Nephron progenitor cell (in vitro differentiated cells): ENCODE measurements at regions not wholly inside any gene's neighbourhood (a gene's known extent, or its start where the extent isn't known, plus 50 kb on each side); places are given as distances from the start of the nearest gene placed in this dataset.

Experiments
- DNase-seq: peaks from one replicate; pipeline ENCODE4 v3.0.0; 2021
- H3K27ac Mint-ChIP-seq: 2 replicates; pipeline ENCODE4 v1.8.0; 2021; ENCODE audit warnings: mild to moderate bottlenecking, moderate library complexity, mixed read lengths
- H3K27me3 Mint-ChIP-seq: 2 replicates; pipeline ENCODE4 v1.8.0; 2021; ENCODE audit warnings: mild to moderate bottlenecking, low read depth, mixed read lengths; ENCODE audit not compliant: poor library complexity
- H3K36me3 Mint-ChIP-seq: 2 replicates; pipeline ENCODE4 v1.8.0; 2021; ENCODE audit warnings: low read depth, mixed read lengths
- H3K4me1 Mint-ChIP-seq: 2 replicates; pipeline ENCODE4 v1.8.0; 2021; ENCODE audit warnings: mixed read lengths
- H3K4me3 Mint-ChIP-seq: 2 replicates; pipeline ENCODE4 v1.8.0; 2021; ENCODE audit warnings: mild to moderate bottlenecking, moderate library complexity, mixed read lengths
- H3K9me3 Mint-ChIP-seq: 2 replicates; pipeline ENCODE4 v1.8.0; 2021; ENCODE audit warnings: mild to moderate bottlenecking, moderate library complexity, mixed read lengths
- TF ChIP-seq, protein P1 (sequence below): fragments of 200-600 bp; sonication (generic); IDR thresholded peaks from 2 replicates; pipeline ENCODE4 v1.5.0; 2021; ENCODE audit warnings: antibody characterized with exemption

GRCh38 chr3:81303321-81303720, 458.1 kb downstream of the GBE1 start:
- Mint-ChIP-seq H3K4me3 (no peak overlapping the region), H3K4me1 (peaks cover 47% of the 10 kb centered on the region), H3K9me3 (no peaks in the 10 kb centered on the region), H3K36me3 (no peaks in the 10 kb centered on the region), H3K27ac (no peak overlapping the region), H3K27me3 (no peaks in the 10 kb centered on the region)
- TF ChIP-seq, protein P1, sequence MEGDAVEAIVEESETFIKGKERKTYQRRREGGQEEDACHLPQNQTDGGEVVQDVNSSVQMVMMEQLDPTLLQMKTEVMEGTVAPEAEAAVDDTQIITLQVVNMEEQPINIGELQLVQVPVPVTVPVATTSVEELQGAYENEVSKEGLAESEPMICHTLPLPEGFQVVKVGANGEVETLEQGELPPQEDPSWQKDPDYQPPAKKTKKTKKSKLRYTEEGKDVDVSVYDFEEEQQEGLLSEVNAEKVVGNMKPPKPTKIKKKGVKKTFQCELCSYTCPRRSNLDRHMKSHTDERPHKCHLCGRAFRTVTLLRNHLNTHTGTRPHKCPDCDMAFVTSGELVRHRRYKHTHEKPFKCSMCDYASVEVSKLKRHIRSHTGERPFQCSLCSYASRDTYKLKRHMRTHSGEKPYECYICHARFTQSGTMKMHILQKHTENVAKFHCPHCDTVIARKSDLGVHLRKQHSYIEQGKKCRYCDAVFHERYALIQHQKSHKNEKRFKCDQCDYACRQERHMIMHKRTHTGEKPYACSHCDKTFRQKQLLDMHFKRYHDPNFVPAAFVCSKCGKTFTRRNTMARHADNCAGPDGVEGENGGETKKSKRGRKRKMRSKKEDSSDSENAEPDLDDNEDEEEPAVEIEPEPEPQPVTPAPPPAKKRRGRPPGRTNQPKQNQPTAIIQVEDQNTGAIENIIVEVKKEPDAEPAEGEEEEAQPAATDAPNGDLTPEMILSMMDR, result no peak
- no peak for DNase-seq

- H3K27ac Mint-ChIP-seq, result no peak overlapping the region
- H3K27me3 Mint-ChIP-seq, result no peaks in the 10 kb centered on the region
- TF ChIP-seq, protein P1, result peak; percentile 62
- H3K4me1 Mint-ChIP-seq, result peaks cover 47% of the 10 kb centered on the region
- H3K9me3 Mint-ChIP-seq, result no peaks in the 10 kb centered on the region
- no peak overlapping the region for H3K4me3 Mint-ChIP-seq
- no peaks in the 10 kb centered on the region for H3K36me3 Mint-ChIP-seq
- peak; percentile 49 for DNase-seq
Measured at GRCh38 chr3:81302045-81302444, 459.4 kb downstream of the GBE1 start.

DNA sequence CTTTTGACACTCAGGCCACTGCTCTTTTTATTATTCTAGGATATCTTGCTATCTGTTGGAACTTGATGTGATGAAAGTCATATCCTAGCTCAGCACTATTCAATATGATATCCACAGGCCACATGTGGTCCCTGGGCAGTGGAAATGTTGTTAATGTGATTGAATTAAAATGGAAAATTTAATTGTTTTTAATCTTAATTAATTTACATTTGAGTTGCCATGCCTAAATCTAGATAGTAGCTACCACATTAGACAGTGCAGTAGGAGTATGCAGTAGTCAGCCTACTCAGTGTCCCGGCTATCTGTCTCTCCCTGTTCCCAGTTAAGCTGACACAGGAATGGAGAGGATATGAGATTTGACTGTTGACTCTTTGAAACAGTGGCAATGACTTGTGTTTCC, 460.2 kb downstream of the GBE1 start:
- Mint-ChIP-seq H3K36me3 (no peaks in the 10 kb centered on the region), H3K9me3 (no peaks in the 10 kb centered on the region), H3K27ac (no peak overlapping the region), H3K4me3 (no peak overlapping the region), H3K4me1 (peaks cover 47% of the 10 kb centered on the region), H3K27me3 (no peaks in the 10 kb centered on the region)
- TF ChIP-seq, protein P1, result no peak
- DNase-seq, result no peak

DNA sequence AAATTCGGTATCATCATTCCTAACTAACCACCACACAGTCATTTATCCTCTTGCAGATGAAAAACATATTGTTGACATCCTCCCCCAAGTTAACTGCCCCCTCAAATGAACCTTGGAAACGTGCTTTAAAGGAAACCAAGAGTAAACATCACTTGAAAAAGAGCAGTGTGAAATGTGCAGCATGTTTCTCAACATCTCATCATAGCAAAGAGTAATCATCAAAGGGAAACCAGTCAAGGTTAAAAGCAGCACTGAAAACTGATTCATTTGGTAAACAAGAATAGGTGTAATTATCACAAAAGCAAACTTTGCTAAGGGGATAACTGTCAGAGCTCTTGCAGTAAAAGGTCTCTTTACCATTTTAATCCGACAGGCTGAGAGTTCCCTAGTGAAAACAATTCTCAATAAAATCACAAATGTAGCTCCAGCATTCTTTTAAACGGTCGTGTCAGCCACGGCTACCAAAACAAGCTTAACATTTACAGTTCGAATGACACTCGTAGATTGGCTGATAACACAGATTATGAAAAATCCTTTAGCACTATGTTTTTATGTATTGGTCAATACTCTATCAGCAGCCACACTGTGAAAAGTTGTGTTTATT, 461.0 kb downstream of the GBE1 start:
- TF ChIP-seq, protein P1, result no peak
- H3K4me3 Mint-ChIP-seq, result no peak overlapping the region
- no peaks in the 10 kb centered on the region for H3K9me3 Mint-ChIP-seq
- peak overlapping the region; percentile 40 for H3K27ac Mint-ChIP-seq
- H3K4me1 Mint-ChIP-seq, result peaks cover 47% of the 10 kb centered on the region
- no peaks in the 10 kb centered on the region for H3K36me3 Mint-ChIP-seq
- H3K27me3 Mint-ChIP-seq, result no peaks in the 10 kb centered on the region
- no peak for DNase-seq

- TF ChIP-seq, protein P1, result no peak
- Mint-ChIP-seq H3K4me3 (no peak overlapping the region), H3K9me3 (no peaks in the 10 kb centered on the region), H3K4me1 (peaks cover 47% of the 10 kb centered on the region), H3K27ac (no peak overlapping the region), H3K27me3 (no peaks in the 10 kb centered on the region), H3K36me3 (no peaks in the 10 kb centered on the region)
- DNase-seq, result no peak
Measured at GRCh38 chr3:81299481-81299880, 462.0 kb downstream of the GBE1 start.

GRCh38 chr3:81295906-81296577, 465.4 kb downstream of the GBE1 start:
- H3K36me3 Mint-ChIP-seq, result no peaks in the 10 kb centered on the region
- no peaks in the 10 kb centered on the region for H3K9me3 Mint-ChIP-seq
- no peak overlapping the region for H3K4me3 Mint-ChIP-seq
- H3K27me3 Mint-ChIP-seq, result no peaks in the 10 kb centered on the region
- TF ChIP-seq, protein P1, result no peak
- no peak overlapping the region for H3K27ac Mint-ChIP-seq
- no peak for DNase-seq
- H3K4me1 Mint-ChIP-seq, result peaks cover 27% of the 10 kb centered on the region
